ENCODE measurements at regions not wholly inside any gene's neighbourhood (a gene's known extent, or its start where the extent isn't known, plus 50 kb on each side); places are given as distances from the start of the nearest gene placed in this dataset.

DNA sequence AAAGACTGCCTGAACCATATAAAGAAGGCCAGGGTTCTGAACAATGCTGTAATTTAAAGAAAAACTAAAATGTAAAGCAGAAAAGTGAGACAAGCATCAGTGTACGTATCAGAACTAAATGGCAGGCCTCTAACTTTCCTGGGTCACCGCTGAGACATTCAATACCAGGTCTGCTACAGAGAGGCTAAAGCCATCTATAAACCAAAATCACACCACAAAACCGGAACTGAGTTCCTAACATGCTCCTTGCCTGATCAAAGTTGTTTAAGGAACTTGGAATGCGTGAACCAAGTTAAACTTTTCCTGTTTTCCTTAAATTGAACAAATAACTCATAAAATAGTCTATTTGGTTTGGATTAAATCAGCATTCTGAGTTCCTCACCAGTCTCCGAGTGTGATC lies 55.3 kb upstream of the TECRL start:
- no peak for DNase-seq (ENCODE audit: extremely low read depth, low read depth)
- no peak overlapping the region for H3K4me3 ChIP-seq (replicated peaks; ENCODE audit: low read depth, low read length)
- no peak for TF ChIP-seq CTCF (IDR thresholded peaks at IDR 0.05; ENCODE audit: low read depth, low read length, missing control alignments)
